PC-3 (cell line): ENCODE measurements at regions not wholly inside any gene's neighbourhood (a gene's known extent, or its start where the extent isn't known, plus 50 kb on each side); places are given as distances from the start of the nearest gene placed in this dataset.

Source experiments
- EZH2 ChIP-seq: fragments of 300-600 bp; sonication (generic); IDR thresholded peaks from one replicate; pipeline ENCODE4 v1.6.1; 2017; ENCODE audit warnings: antibody characterized with exemption, mild to moderate bottlenecking, low read length; ENCODE audit not compliant: unreplicated experiment
- EZH2phosphoT487 ChIP-seq: fragments of 300-600 bp; sonication (generic); IDR thresholded peaks from 2 replicates; pipeline ENCODE4 v1.6.1; 2018; ENCODE audit warnings: mild to moderate bottlenecking, antibody characterized with exemption, low read length, borderline replicate concordance
- TF ChIP-seq, protein P1 (sequence below): fragments of 300-600 bp; sonication (generic); conservative IDR thresholded peaks from 2 replicates; pipeline ENCODE4 v1.5.1; 2017; ENCODE audit warnings: antibody characterized with exemption, low read depth, mild to moderate bottlenecking, low read length

DNA sequence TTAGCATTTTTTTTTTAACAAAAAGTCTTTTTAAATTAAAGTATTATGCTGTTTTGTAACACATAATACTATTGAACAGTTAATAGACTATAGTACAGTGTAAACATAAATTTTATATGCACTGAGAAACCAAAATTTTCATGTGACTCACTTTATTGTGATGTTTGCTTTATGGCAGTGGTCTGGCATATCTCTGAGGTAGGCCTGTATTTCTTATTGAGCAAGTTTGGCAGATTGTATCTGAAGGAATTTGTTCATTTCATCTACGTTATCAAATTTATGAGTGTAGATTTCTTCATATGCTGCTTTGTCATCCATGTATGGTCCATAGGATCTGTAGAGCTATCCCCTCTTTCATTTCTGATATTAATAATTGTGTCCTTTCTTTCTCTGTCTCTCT lies 78.8 kb upstream of the PDE3A start:
- TF ChIP-seq EZH2 (no peak), EZH2phosphoT487 (no peak)
- TF ChIP-seq, protein P1, sequence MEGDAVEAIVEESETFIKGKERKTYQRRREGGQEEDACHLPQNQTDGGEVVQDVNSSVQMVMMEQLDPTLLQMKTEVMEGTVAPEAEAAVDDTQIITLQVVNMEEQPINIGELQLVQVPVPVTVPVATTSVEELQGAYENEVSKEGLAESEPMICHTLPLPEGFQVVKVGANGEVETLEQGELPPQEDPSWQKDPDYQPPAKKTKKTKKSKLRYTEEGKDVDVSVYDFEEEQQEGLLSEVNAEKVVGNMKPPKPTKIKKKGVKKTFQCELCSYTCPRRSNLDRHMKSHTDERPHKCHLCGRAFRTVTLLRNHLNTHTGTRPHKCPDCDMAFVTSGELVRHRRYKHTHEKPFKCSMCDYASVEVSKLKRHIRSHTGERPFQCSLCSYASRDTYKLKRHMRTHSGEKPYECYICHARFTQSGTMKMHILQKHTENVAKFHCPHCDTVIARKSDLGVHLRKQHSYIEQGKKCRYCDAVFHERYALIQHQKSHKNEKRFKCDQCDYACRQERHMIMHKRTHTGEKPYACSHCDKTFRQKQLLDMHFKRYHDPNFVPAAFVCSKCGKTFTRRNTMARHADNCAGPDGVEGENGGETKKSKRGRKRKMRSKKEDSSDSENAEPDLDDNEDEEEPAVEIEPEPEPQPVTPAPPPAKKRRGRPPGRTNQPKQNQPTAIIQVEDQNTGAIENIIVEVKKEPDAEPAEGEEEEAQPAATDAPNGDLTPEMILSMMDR, result no peak
